ENCODE measurements at regions not wholly inside any gene's neighbourhood (a gene's known extent, or its start where the extent isn't known, plus 50 kb on each side); places are given as distances from the start of the nearest gene placed in this dataset.

GRCh38 chr6:14639983-14640599 lies 522.5 kb downstream of the CD83 start:
- H3K79me2 ChIP-seq, result no peaks in the 10 kb centered on the region
- no peak overlapping the region for H3K4me2 ChIP-seq (ENCODE audit: low read length)
- H3K4me3 ChIP-seq (ENCODE audit: low read depth, low read length), result no peak overlapping the region
- no peak overlapping the region for H2AFZ ChIP-seq
- H3K36me3 ChIP-seq (ENCODE audit: control insufficient read depth, insufficient read depth, low read length), result no peaks in the 10 kb centered on the region
- peaks cover 12% of the 10 kb centered on the region for H3K4me1 ChIP-seq
- no peak for TF ChIP-seq CTCF (IDR thresholded peaks at IDR 0.05)
- no peaks in the 10 kb centered on the region for H3K9me3 ChIP-seq (ENCODE audit: control insufficient read depth, low read length)
- no peaks in the 10 kb centered on the region for H3K27me3 ChIP-seq (ENCODE audit: control insufficient read depth, insufficient read depth, low read length)
- H3K27ac ChIP-seq, result no peak overlapping the region
- H3K9ac ChIP-seq, result no peak overlapping the region

- Histone ChIP-seq H3K9me3 (ENCODE audit: control insufficient read depth, low read length) (no peaks in the 10 kb centered on the region), H3K79me2 (no peaks in the 10 kb centered on the region), H3K4me3 (ENCODE audit: low read depth, low read length) (no peak overlapping the region), H3K36me3 (ENCODE audit: control insufficient read depth, insufficient read depth, low read length) (no peaks in the 10 kb centered on the region), H3K4me1 (peaks cover 12% of the 10 kb centered on the region), H3K9ac (no peak overlapping the region), H3K4me2 (ENCODE audit: low read length) (no peak overlapping the region), H3K27me3 (ENCODE audit: control insufficient read depth, insufficient read depth, low read length) (no peaks in the 10 kb centered on the region), H3K27ac (no peak overlapping the region), H2AFZ (no peak overlapping the region)
- TF ChIP-seq CTCF (IDR thresholded peaks at IDR 0.05), result no peak
Measured at GRCh38 chr6:14640631-14641030, 523.1 kb downstream of the CD83 start.

GRCh38 chr6:14641423-14642135 lies 524.0 kb downstream of the CD83 start:
- peaks cover 12% of the 10 kb centered on the region for H3K4me1 ChIP-seq
- no peak overlapping the region for H3K27ac ChIP-seq
- H3K4me2 ChIP-seq (ENCODE audit: low read length), result no peak overlapping the region
- no peaks in the 10 kb centered on the region for H3K9me3 ChIP-seq (ENCODE audit: control insufficient read depth, low read length)
- no peaks in the 10 kb centered on the region for H3K79me2 ChIP-seq
- H3K27me3 ChIP-seq (ENCODE audit: control insufficient read depth, insufficient read depth, low read length), result no peaks in the 10 kb centered on the region
- H2AFZ ChIP-seq, result no peak overlapping the region
- H3K36me3 ChIP-seq (ENCODE audit: control insufficient read depth, insufficient read depth, low read length), result no peaks in the 10 kb centered on the region
- no peak overlapping the region for H3K9ac ChIP-seq
- no peak overlapping the region for H3K4me3 ChIP-seq (ENCODE audit: low read depth, low read length)
- TF ChIP-seq CTCF (IDR thresholded peaks at IDR 0.05), result no peak

- no peak overlapping the region for H3K9ac ChIP-seq
- peaks cover 12% of the 10 kb centered on the region for H3K4me1 ChIP-seq
- H2AFZ ChIP-seq, result no peak overlapping the region
- no peak overlapping the region for H3K27ac ChIP-seq
- no peaks in the 10 kb centered on the region for H3K9me3 ChIP-seq (ENCODE audit: control insufficient read depth, low read length)
- no peak for TF ChIP-seq CTCF (IDR thresholded peaks at IDR 0.05)
- H3K36me3 ChIP-seq (ENCODE audit: control insufficient read depth, insufficient read depth, low read length), result no peaks in the 10 kb centered on the region
- no peaks in the 10 kb centered on the region for H3K27me3 ChIP-seq (ENCODE audit: control insufficient read depth, insufficient read depth, low read length)
- H3K79me2 ChIP-seq, result no peaks in the 10 kb centered on the region
- no peak overlapping the region for H3K4me2 ChIP-seq (ENCODE audit: low read length)
- H3K4me3 ChIP-seq (ENCODE audit: low read depth, low read length), result no peak overlapping the region
Measured at GRCh38 chr6:14642136-14642505, 524.5 kb downstream of the CD83 start.

GRCh38 chr6:14642842-14643241 lies 525.3 kb downstream of the CD83 start:
- H3K4me2 ChIP-seq (ENCODE audit: low read length), result no peak overlapping the region
- no peaks in the 10 kb centered on the region for H3K27me3 ChIP-seq (ENCODE audit: control insufficient read depth, insufficient read depth, low read length)
- no peaks in the 10 kb centered on the region for H3K9me3 ChIP-seq (ENCODE audit: control insufficient read depth, low read length)
- no peak overlapping the region for H3K27ac ChIP-seq
- TF ChIP-seq CTCF (IDR thresholded peaks at IDR 0.05), result no peak
- H3K4me1 ChIP-seq, result peaks cover 12% of the 10 kb centered on the region
- H2AFZ ChIP-seq, result no peak overlapping the region
- no peak overlapping the region for H3K9ac ChIP-seq
- no peaks in the 10 kb centered on the region for H3K79me2 ChIP-seq
- no peaks in the 10 kb centered on the region for H3K36me3 ChIP-seq (ENCODE audit: control insufficient read depth, insufficient read depth, low read length)
- no peak overlapping the region for H3K4me3 ChIP-seq (ENCODE audit: low read depth, low read length)

Measured in parathyroid adenoma (tissue), 2 donors.